HL-60 (cell line): ENCODE measurements at regions not wholly inside any gene's neighbourhood (a gene's known extent, or its start where the extent isn't known, plus 50 kb on each side); places are given as distances from the start of the nearest gene placed in this dataset.

ENCODE experiments used
- CTCF ChIP-seq: IDR thresholded peaks from one replicate; pipeline ENCODE4 v1.5.1; 2011; ENCODE audit warnings: low read length, control low read depth, inconsistent platforms; ENCODE audit not compliant: insufficient read depth
- POLR2AphosphoS5 ChIP-seq: IDR thresholded peaks from 2 replicates; pipeline ENCODE4 v1.6.1; 2012; ENCODE audit warnings: low read depth

GRCh38 chr7:15084368-15084767 lies 181.8 kb upstream of the DGKB start:
- no peak for TF ChIP-seq CTCF
- TF ChIP-seq POLR2AphosphoS5 = no peak
